Calu3 (cell line): ENCODE measurements at regions not wholly inside any gene's neighbourhood (a gene's known extent, or its start where the extent isn't known, plus 50 kb on each side); places are given as distances from the start of the nearest gene placed in this dataset.
A peak's percentile ranks its signal among the peaks of the same experiment; 100 is the strongest.

ENCODE experiments used
- BruUV-seq: library from RNA; stranded (reverse); fragments of 400-500 nt; replicated peaks from 2 replicates; lab custom pipeline; 2021; lab: Mats Ljungman, UMichigan
- CTCF ChIA-PET: fragments of 300-600 bp; sonication (Branson Sonifier 250); formaldehyde crosslinking; loops from one replicate; lab custom pipeline; 2022; ENCODE audit warnings: antibody characterized with exemption; lab: Charles Lee
- DNase-seq: peaks from one replicate; pipeline ENCODE4 v3.0.0; 2022
- H3K27ac Mint-ChIP-seq: one replicate; pipeline ENCODE4 v1.8.0; 2022; ENCODE audit warnings: mixed read lengths; ENCODE audit not compliant: unreplicated experiment
- H3K27me3 Mint-ChIP-seq: one replicate; pipeline ENCODE4 v1.8.0; 2022; ENCODE audit warnings: mixed read lengths; ENCODE audit not compliant: unreplicated experiment
- H3K36me3 Mint-ChIP-seq: one replicate; pipeline ENCODE4 v1.8.0; 2022; ENCODE audit warnings: mild to moderate bottlenecking, moderate library complexity, mixed read lengths; ENCODE audit not compliant: insufficient read depth, unreplicated experiment
- H3K4me1 Mint-ChIP-seq: one replicate; pipeline ENCODE4 v1.8.0; 2022; ENCODE audit warnings: mild to moderate bottlenecking, low read depth, mixed read lengths; ENCODE audit not compliant: unreplicated experiment
- H3K4me3 Mint-ChIP-seq: one replicate; pipeline ENCODE4 v1.8.0; 2022; ENCODE audit warnings: mild to moderate bottlenecking, low read depth, moderate library complexity, mixed read lengths; ENCODE audit not compliant: unreplicated experiment
- H3K9me3 Mint-ChIP-seq: one replicate; pipeline ENCODE4 v1.8.0; 2022; ENCODE audit warnings: low read depth, mixed read lengths; ENCODE audit not compliant: unreplicated experiment
- CTCF ChIP-seq: fragments of 200-600 bp; IDR thresholded peaks from one replicate; pipeline ENCODE4 v1.8.0; 2022; ENCODE audit warnings: antibody characterized with exemption; ENCODE audit not compliant: unreplicated experiment
- intact Hi-C: fragments of 100-400 bp; cut with micrococcal nuclease; formaldehyde crosslinking; loops from one replicate; pipeline ENCODE4 v1.10.0; 2022; ENCODE audit not compliant: unreplicated experiment

- Mint-ChIP-seq H3K27ac (no peak overlapping the region), H3K4me1 (peaks cover 7% of the 10 kb centered on the region), H3K9me3 (no peaks in the 10 kb centered on the region), H3K27me3 (no peaks in the 10 kb centered on the region), H3K4me3 (no peak overlapping the region), H3K36me3 (no peaks in the 10 kb centered on the region)
- no TSS peak for BruUV-seq
- TF ChIP-seq CTCF, result no peak
- CTCF ChIA-PET, result no interaction called here
- intact Hi-C loops, result no loop called here
- DNase-seq, result no peak
Measured at GRCh38 chr11:15911377-15912044, 444.8 kb downstream of the SOX6 start.

GRCh38 chr11:15912291-15912690 is 444.1 kb downstream of the SOX6 start:
- no peak overlapping the region for H3K27ac Mint-ChIP-seq
- TF ChIP-seq CTCF, result no peak
- no peak overlapping the region for H3K4me3 Mint-ChIP-seq
- H3K4me1 Mint-ChIP-seq, result peaks cover 7% of the 10 kb centered on the region
- BruUV-seq, result no TSS peak
- CTCF ChIA-PET, result no interaction called here
- no peaks in the 10 kb centered on the region for H3K9me3 Mint-ChIP-seq
- no peaks in the 10 kb centered on the region for H3K36me3 Mint-ChIP-seq
- intact Hi-C loops, result no loop called here
- H3K27me3 Mint-ChIP-seq, result no peaks in the 10 kb centered on the region
- DNase-seq, result no peak

- Mint-ChIP-seq H3K4me3 (no peak overlapping the region), H3K27ac (peak overlapping the region; percentile 27), H3K9me3 (no peaks in the 10 kb centered on the region), H3K36me3 (no peaks in the 10 kb centered on the region), H3K27me3 (no peaks in the 10 kb centered on the region), H3K4me1 (peaks cover 7% of the 10 kb centered on the region)
- TF ChIP-seq CTCF, result no peak
- CTCF ChIA-PET, result interaction anchor here (1.1 kb wide), 1 partner anchor 692 kb away, joined by 3 read pairs; no protein-coding TSS in a partner anchor
- no peak for DNase-seq
- intact Hi-C loops, result no loop called here
- no TSS peak for BruUV-seq
Measured at GRCh38 chr11:15912825-15913224, 443.5 kb downstream of the SOX6 start.

- Mint-ChIP-seq H3K36me3 (no peaks in the 10 kb centered on the region), H3K27ac (peak overlapping the region; percentile 27), H3K9me3 (no peaks in the 10 kb centered on the region), H3K27me3 (no peaks in the 10 kb centered on the region), H3K4me3 (no peak overlapping the region), H3K4me1 (peaks cover 7% of the 10 kb centered on the region)
- no peak for TF ChIP-seq CTCF
- no peak for DNase-seq
- intact Hi-C loops, result no loop called here
- CTCF ChIA-PET, result interaction anchor here (1.1 kb wide), 2 partner anchors 692 to 700 kb away, joined by 3 to 4 read pairs; no protein-coding TSS in a partner anchor
- no TSS peak for BruUV-seq
Measured at GRCh38 chr11:15913261-15913660, 443.1 kb downstream of the SOX6 start.
